Effector memory CD8-positive, alpha-beta T cell (primary cell): ENCODE measurements at regions not wholly inside any gene's neighbourhood (a gene's known extent, or its start where the extent isn't known, plus 50 kb on each side); places are given as distances from the start of the nearest gene placed in this dataset.

Experiments used
- ATAC-seq: fragments of 150-1000 bp; cut with Tn5 transposase; replicated peaks from 2 replicates; pipeline ENCODE4 v1.10.0; 2021; ENCODE audit warnings: mild to moderate bottlenecking, moderate library complexity
- DNase-seq, 3 experiments: peaks; one replicate each; pipeline ENCODE4 v3.0.0; 2021
- H3K27ac Mint-ChIP-seq, 2 donors: one replicate each; pipeline ENCODE4 v1.8.0; 2022; ENCODE audit warnings: mild to moderate bottlenecking in 2 of 2, mixed read lengths in 2 of 2, moderate library complexity in 2 of 2
- H3K27me3 Mint-ChIP-seq, 2 donors: one replicate each; pipeline ENCODE4 v1.8.0; 2022; ENCODE audit warnings: mixed read lengths in 2 of 2
- H3K36me3 Mint-ChIP-seq: one replicate; pipeline ENCODE4 v1.8.0; 2022; ENCODE audit warnings: mild to moderate bottlenecking, moderate library complexity, mixed read lengths; ENCODE audit not compliant: insufficient read depth
- H3K4me1 Mint-ChIP-seq, 2 donors: one replicate each; pipeline ENCODE4 v1.8.0; 2022; ENCODE audit warnings: low read depth in 2 of 2, mixed read lengths in 2 of 2
- H3K4me3 Mint-ChIP-seq, 2 donors: one replicate each; pipeline ENCODE4 v1.8.0; 2022; ENCODE audit warnings: mild to moderate bottlenecking in 2 of 2, mixed read lengths in 2 of 2, moderate library complexity in 2 of 2
- H3K9me3 Mint-ChIP-seq, 2 donors: one replicate each; pipeline ENCODE4 v1.8.0; 2022; ENCODE audit warnings: mixed read lengths in 2 of 2

- H3K9me3 Mint-ChIP-seq, result peaks cover 0 to 3% of the 10 kb centered on the region in 2 donors
- H3K27me3 Mint-ChIP-seq, result no peaks in the 10 kb centered on the region
- no peaks in the 10 kb centered on the region for H3K36me3 Mint-ChIP-seq
- H3K4me1 Mint-ChIP-seq, result no peaks in the 10 kb centered on the region
- no peak overlapping the region for H3K4me3 Mint-ChIP-seq
- DNase-seq (no peak), ATAC-seq (no peak)
- no peak overlapping the region for H3K27ac Mint-ChIP-seq
Measured at GRCh38 chr5:38070304-38070950, 187.9 kb upstream of the EGFLAM start.

- DNase-seq (no peak), ATAC-seq (no peak)
- no peaks in the 10 kb centered on the region for H3K4me1 Mint-ChIP-seq
- H3K27ac Mint-ChIP-seq, result no peak overlapping the region
- H3K9me3 Mint-ChIP-seq, result no peaks in the 10 kb centered on the region
- no peaks in the 10 kb centered on the region for H3K36me3 Mint-ChIP-seq
- no peak overlapping the region for H3K4me3 Mint-ChIP-seq
- no peaks in the 10 kb centered on the region for H3K27me3 Mint-ChIP-seq
Measured at GRCh38 chr5:38069360-38069759, 189.0 kb upstream of the EGFLAM start.

- ATAC-seq (no peak), DNase-seq (no peak)
- Mint-ChIP-seq H3K4me1 (no peaks in the 10 kb centered on the region), H3K27ac (no peak overlapping the region), H3K9me3 (peaks cover 0 to 6% of the 10 kb centered on the region in 2 donors), H3K27me3 (no peaks in the 10 kb centered on the region), H3K36me3 (no peaks in the 10 kb centered on the region), H3K4me3 (no peak overlapping the region)
Measured at GRCh38 chr5:38060354-38060753, 198.0 kb upstream of the EGFLAM start.

GRCh38 chr5:38059876-38060275 lies 198.5 kb upstream of the EGFLAM start:
- H3K9me3 Mint-ChIP-seq, result peaks cover 0 to 6% of the 10 kb centered on the region in 2 donors
- no peaks in the 10 kb centered on the region for H3K36me3 Mint-ChIP-seq
- H3K4me1 Mint-ChIP-seq, result no peaks in the 10 kb centered on the region
- ATAC-seq (no peak), DNase-seq (no peak)
- no peak overlapping the region for H3K4me3 Mint-ChIP-seq
- H3K27ac Mint-ChIP-seq, result no peak overlapping the region
- H3K27me3 Mint-ChIP-seq, result no peaks in the 10 kb centered on the region

DNA sequence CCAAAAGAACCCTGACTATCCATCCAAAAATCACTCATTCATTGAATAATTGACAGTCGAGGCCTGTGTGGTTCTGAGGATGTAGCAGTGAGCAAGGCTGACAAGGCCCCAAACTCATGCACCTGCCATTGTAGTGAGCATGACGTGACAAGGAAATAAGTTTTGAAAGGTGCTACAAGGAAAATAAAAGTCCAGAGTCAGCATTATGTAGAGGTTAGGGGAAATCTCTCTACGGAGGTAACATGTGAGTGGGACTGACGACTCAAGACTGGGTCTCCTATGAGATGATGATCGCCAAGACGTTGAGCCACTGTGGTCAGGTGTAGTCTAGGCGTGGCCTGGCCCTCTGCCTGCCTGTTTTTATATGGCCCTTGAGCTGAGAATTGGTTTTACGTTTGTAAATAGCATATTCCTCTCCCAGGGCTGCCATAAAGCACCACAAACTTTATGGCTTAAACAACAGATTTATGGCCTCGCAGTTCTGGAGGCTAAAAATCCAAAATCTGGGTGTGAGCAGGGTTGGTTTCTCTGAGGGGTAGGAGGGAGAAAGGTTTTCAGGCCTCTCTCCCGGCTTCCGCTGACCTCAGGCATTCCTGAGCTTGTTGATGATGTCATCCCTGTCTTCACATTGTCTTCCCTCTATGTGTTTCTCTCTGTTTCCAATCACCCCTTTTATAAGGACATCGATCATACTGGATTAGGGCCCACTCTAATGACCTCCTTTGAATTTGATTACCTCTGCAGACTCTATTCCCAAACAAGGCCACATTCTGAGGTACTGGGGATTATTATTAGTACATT lies 206.4 kb upstream of the EGFLAM start:
- Mint-ChIP-seq H3K27ac (no peak overlapping the region), H3K27me3 (no peaks in the 10 kb centered on the region), H3K4me3 (no peak overlapping the region), H3K4me1 (no peaks in the 10 kb centered on the region), H3K9me3 (peaks cover 0 to 3% of the 10 kb centered on the region in 2 donors), H3K36me3 (no peaks in the 10 kb centered on the region)
- ATAC-seq, result no peak
- no peak for DNase-seq

- no peak for DNase-seq
- Mint-ChIP-seq H3K9me3 (peaks cover 0 to 3% of the 10 kb centered on the region in 2 donors), H3K4me1 (no peaks in the 10 kb centered on the region), H3K36me3 (no peaks in the 10 kb centered on the region), H3K4me3 (no peak overlapping the region), H3K27me3 (no peaks in the 10 kb centered on the region), H3K27ac (no peak overlapping the region)
- no peak for ATAC-seq
Measured at GRCh38 chr5:38048400-38048799, 208.6 kb upstream of the GDNF start.

DNA sequence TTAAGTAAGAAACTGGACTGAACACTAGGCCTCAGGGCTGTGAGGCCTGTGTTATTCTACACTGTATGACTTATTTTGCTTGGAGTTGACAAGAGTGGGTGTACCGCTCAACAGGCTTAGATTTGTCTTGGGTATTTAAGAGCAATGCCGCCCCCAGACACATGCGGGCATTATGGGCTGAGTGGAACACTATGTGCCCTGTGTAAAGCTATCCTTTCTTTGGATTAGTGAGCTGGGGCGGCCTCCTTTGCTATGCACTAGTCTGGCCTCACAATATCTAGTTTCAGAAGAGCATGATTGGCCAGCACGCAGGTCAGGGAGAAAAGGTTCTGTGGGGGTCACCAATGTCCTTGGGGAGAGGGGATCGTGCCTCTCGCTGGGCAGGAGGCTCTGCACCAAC lies 206.3 kb upstream of the GDNF start:
- no peak for ATAC-seq
- no peak for DNase-seq
- Mint-ChIP-seq H3K4me1 (no peaks in the 10 kb centered on the region), H3K4me3 (no peak overlapping the region), H3K27me3 (no peaks in the 10 kb centered on the region), H3K36me3 (no peaks in the 10 kb centered on the region), H3K9me3 (peaks cover 0 to 6% of the 10 kb centered on the region in 2 donors), H3K27ac (no peak overlapping the region)

GRCh38 chr5:38045446-38045845 lies 205.6 kb upstream of the GDNF start:
- Mint-ChIP-seq H3K9me3 (peaks cover 0 to 6% of the 10 kb centered on the region in 2 donors), H3K4me1 (no peaks in the 10 kb centered on the region), H3K27ac (no peak overlapping the region)

GRCh38 chr5:38039826-38040225 lies 200.0 kb upstream of the GDNF start:
- DNase-seq (no peak), ATAC-seq (no peak)
- H3K27me3 Mint-ChIP-seq, result peaks cover 0 to 12% of the 10 kb centered on the region in 2 donors
- H3K36me3 Mint-ChIP-seq, result no peaks in the 10 kb centered on the region
- H3K27ac Mint-ChIP-seq, result no peak overlapping the region
- H3K4me3 Mint-ChIP-seq, result no peak overlapping the region
- H3K4me1 Mint-ChIP-seq, result no peaks in the 10 kb centered on the region
- peaks cover 2 to 13% of the 10 kb centered on the region in 2 donors for H3K9me3 Mint-ChIP-seq

More at GRCh38 chr5:38045446-38045845, 205.6 kb upstream of the GDNF start:
- Mint-ChIP-seq H3K36me3 (no peaks in the 10 kb centered on the region), H3K4me3 (no peak overlapping the region), H3K27me3 (no peaks in the 10 kb centered on the region)
- DNase-seq, result no peak
- no peak for ATAC-seq

DNA sequence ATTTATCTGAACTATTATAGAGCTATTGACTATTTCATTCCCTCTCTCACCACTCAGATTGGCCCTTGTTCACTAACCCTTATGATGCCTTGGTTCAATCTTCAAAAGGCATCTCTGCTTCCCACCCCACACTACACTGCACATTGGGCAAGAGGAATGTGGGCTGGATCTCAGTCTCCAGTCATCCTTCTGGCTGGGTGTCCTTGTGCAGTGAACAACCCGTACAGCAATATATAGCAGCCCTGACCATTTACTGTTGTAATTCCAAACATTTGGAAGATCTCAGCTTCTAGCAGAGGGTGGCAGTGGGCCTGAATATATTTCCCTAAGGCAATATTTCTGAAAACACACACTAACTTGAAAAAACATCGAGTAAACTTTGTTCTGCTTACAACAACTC lies 199.2 kb upstream of the GDNF start:
- Mint-ChIP-seq H3K36me3 (no peaks in the 10 kb centered on the region), H3K4me1 (no peaks in the 10 kb centered on the region), H3K27me3 (peaks cover 0 to 12% of the 10 kb centered on the region in 2 donors), H3K9me3 (peaks cover 2 to 13% of the 10 kb centered on the region in 2 donors), H3K4me3 (no peak overlapping the region), H3K27ac (no peak overlapping the region)
- DNase-seq (no peak), ATAC-seq (no peak)

DNA sequence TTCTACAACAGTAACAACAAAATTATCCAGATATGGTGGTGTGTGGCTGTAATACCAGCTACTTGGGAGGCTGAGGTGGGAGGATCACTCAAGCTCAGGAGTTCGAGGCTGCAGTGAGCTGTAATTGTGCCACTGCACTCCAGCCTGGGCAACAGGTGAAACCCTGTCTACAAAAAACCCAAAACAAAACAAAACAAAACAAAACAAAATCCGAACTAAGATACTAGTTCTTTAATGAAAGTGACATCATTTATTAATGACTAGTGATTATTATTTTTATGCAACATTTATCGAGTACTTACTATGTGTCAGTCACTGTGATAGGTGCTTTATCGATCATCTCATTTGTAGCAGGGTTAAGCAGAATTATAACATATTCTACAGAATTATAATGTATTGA lies 196.9 kb upstream of the GDNF start:
- Mint-ChIP-seq H3K4me3 (no peak overlapping the region), H3K27ac (no peak overlapping the region), H3K9me3 (peaks cover 6 to 7% of the 10 kb centered on the region in 2 donors), H3K27me3 (peaks cover 7 to 12% of the 10 kb centered on the region in 2 donors), H3K4me1 (no peaks in the 10 kb centered on the region), H3K36me3 (no peaks in the 10 kb centered on the region)
- ATAC-seq, result no peak
- DNase-seq, result no peak

- H3K4me1 Mint-ChIP-seq, result no peaks in the 10 kb centered on the region
- no peak for ATAC-seq
Measured at GRCh38 chr5:38032149-38032548, 192.3 kb upstream of the GDNF start.

GRCh38 chr5:38031304-38031703 lies 191.5 kb upstream of the GDNF start:
- Mint-ChIP-seq H3K27ac (no peak overlapping the region), H3K36me3 (no peaks in the 10 kb centered on the region), H3K4me1 (no peaks in the 10 kb centered on the region), H3K9me3 (peaks cover 6 to 7% of the 10 kb centered on the region in 2 donors), H3K27me3 (peaks cover 0 to 7% of the 10 kb centered on the region in 2 donors), H3K4me3 (no peak overlapping the region)
- DNase-seq, result no peak
- no peak for ATAC-seq

More at GRCh38 chr5:38032149-38032548, 192.3 kb upstream of the GDNF start:
- H3K36me3 Mint-ChIP-seq, result no peaks in the 10 kb centered on the region
- H3K27me3 Mint-ChIP-seq, result peaks cover 0 to 7% of the 10 kb centered on the region in 2 donors
- peaks cover 6 to 7% of the 10 kb centered on the region in 2 donors for H3K9me3 Mint-ChIP-seq
- no peak for DNase-seq
- H3K4me3 Mint-ChIP-seq, result no peak overlapping the region
- no peak overlapping the region for H3K27ac Mint-ChIP-seq
